ENCODE measurements at regions not wholly inside any gene's neighbourhood (a gene's known extent, or its start where the extent isn't known, plus 50 kb on each side); places are given as distances from the start of the nearest gene placed in this dataset.

- DNase-seq = no peak
- Mint-ChIP-seq H3K27me3 (no peaks in the 10 kb centered on the region), H3K4me3 (no peak overlapping the region), H3K27ac (no peak overlapping the region), H3K9me3 (peaks cover 2% of the 10 kb centered on the region), H3K4me1 (ENCODE audit: low read depth) (no peaks in the 10 kb centered on the region), H3K36me3 (ENCODE audit: low read depth) (no peaks in the 10 kb centered on the region)
Observed at GRCh38 chr9:80899208-80899607, 790.1 kb downstream of the TLE1 start.

GRCh38 chr9:80893190-80893589 is 796.2 kb downstream of the TLE1 start:
- no peaks in the 10 kb centered on the region for H3K27me3 Mint-ChIP-seq
- no peak for DNase-seq
- no peaks in the 10 kb centered on the region for H3K4me1 Mint-ChIP-seq (ENCODE audit: low read depth)
- H3K27ac Mint-ChIP-seq = no peak overlapping the region
- H3K9me3 Mint-ChIP-seq = peaks cover 2% of the 10 kb centered on the region
- no peaks in the 10 kb centered on the region for H3K36me3 Mint-ChIP-seq (ENCODE audit: low read depth)
- H3K4me3 Mint-ChIP-seq = no peak overlapping the region

GRCh38 chr9:80892703-80893102 is 796.6 kb downstream of the TLE1 start:
- H3K36me3 Mint-ChIP-seq (ENCODE audit: low read depth) = no peaks in the 10 kb centered on the region
- no peak overlapping the region for H3K27ac Mint-ChIP-seq
- H3K27me3 Mint-ChIP-seq = no peaks in the 10 kb centered on the region
- H3K4me1 Mint-ChIP-seq (ENCODE audit: low read depth) = no peaks in the 10 kb centered on the region
- peaks cover 2% of the 10 kb centered on the region for H3K9me3 Mint-ChIP-seq
- no peak overlapping the region for H3K4me3 Mint-ChIP-seq
- no peak for DNase-seq

GRCh38 chr9:80890124-80890523 is 799.2 kb downstream of the TLE1 start:
- H3K4me1 Mint-ChIP-seq (ENCODE audit: low read depth) = no peaks in the 10 kb centered on the region
- no peaks in the 10 kb centered on the region for H3K36me3 Mint-ChIP-seq (ENCODE audit: low read depth)
- no peak for DNase-seq
- H3K4me3 Mint-ChIP-seq = no peak overlapping the region
- H3K9me3 Mint-ChIP-seq = peaks cover 2% of the 10 kb centered on the region
- no peak overlapping the region for H3K27ac Mint-ChIP-seq
- no peaks in the 10 kb centered on the region for H3K27me3 Mint-ChIP-seq

- no peak overlapping the region for H3K27ac Mint-ChIP-seq
- DNase-seq = no peak
- no peaks in the 10 kb centered on the region for H3K36me3 Mint-ChIP-seq (ENCODE audit: low read depth)
- no peaks in the 10 kb centered on the region for H3K9me3 Mint-ChIP-seq
- no peak overlapping the region for H3K4me3 Mint-ChIP-seq
- no peaks in the 10 kb centered on the region for H3K4me1 Mint-ChIP-seq (ENCODE audit: low read depth)
- no peaks in the 10 kb centered on the region for H3K27me3 Mint-ChIP-seq
Observed at GRCh38 chr9:80885894-80886293, 803.5 kb downstream of the TLE1 start.

GRCh38 chr9:80883826-80884579 is 805.3 kb downstream of the TLE1 start:
- H3K4me3 Mint-ChIP-seq = no peak overlapping the region
- H3K9me3 Mint-ChIP-seq = no peaks in the 10 kb centered on the region
- no peaks in the 10 kb centered on the region for H3K4me1 Mint-ChIP-seq (ENCODE audit: low read depth)
- H3K27me3 Mint-ChIP-seq = no peaks in the 10 kb centered on the region
- no peak overlapping the region for H3K27ac Mint-ChIP-seq
- DNase-seq = no peak
- H3K36me3 Mint-ChIP-seq (ENCODE audit: low read depth) = no peaks in the 10 kb centered on the region

- no peaks in the 10 kb centered on the region for H3K4me1 Mint-ChIP-seq (ENCODE audit: low read depth)
- DNase-seq = no peak
- H3K27ac Mint-ChIP-seq = no peak overlapping the region
- no peaks in the 10 kb centered on the region for H3K9me3 Mint-ChIP-seq
- no peaks in the 10 kb centered on the region for H3K36me3 Mint-ChIP-seq (ENCODE audit: low read depth)
- H3K27me3 Mint-ChIP-seq = no peaks in the 10 kb centered on the region
- no peak overlapping the region for H3K4me3 Mint-ChIP-seq
Observed at GRCh38 chr9:80883426-80883825, 805.9 kb downstream of the TLE1 start.

GRCh38 chr9:80881940-80882339 is 807.4 kb downstream of the TLE1 start:
- H3K36me3 Mint-ChIP-seq (ENCODE audit: low read depth) = no peaks in the 10 kb centered on the region
- H3K9me3 Mint-ChIP-seq = no peaks in the 10 kb centered on the region
- H3K4me1 Mint-ChIP-seq (ENCODE audit: low read depth) = no peaks in the 10 kb centered on the region
- no peak for DNase-seq
- H3K4me3 Mint-ChIP-seq = no peak overlapping the region
- no peak overlapping the region for H3K27ac Mint-ChIP-seq
- no peaks in the 10 kb centered on the region for H3K27me3 Mint-ChIP-seq

- H3K27me3 Mint-ChIP-seq = no peaks in the 10 kb centered on the region
- H3K9me3 Mint-ChIP-seq = no peaks in the 10 kb centered on the region
- no peak overlapping the region for H3K4me3 Mint-ChIP-seq
Observed at GRCh38 chr9:80881320-80881719, 808.0 kb downstream of the TLE1 start.

GRCh38 chr9:80878556-80878955 is 810.8 kb downstream of the TLE1 start:
- no peaks in the 10 kb centered on the region for H3K36me3 Mint-ChIP-seq (ENCODE audit: low read depth)
- H3K27me3 Mint-ChIP-seq = no peaks in the 10 kb centered on the region
- no peak for DNase-seq
- H3K27ac Mint-ChIP-seq = no peak overlapping the region
- H3K4me1 Mint-ChIP-seq (ENCODE audit: low read depth) = no peaks in the 10 kb centered on the region
- no peaks in the 10 kb centered on the region for H3K9me3 Mint-ChIP-seq
- H3K4me3 Mint-ChIP-seq = no peak overlapping the region

More at GRCh38 chr9:80881320-80881719, 808.0 kb downstream of the TLE1 start:
- no peaks in the 10 kb centered on the region for H3K4me1 Mint-ChIP-seq (ENCODE audit: low read depth)
- H3K36me3 Mint-ChIP-seq (ENCODE audit: low read depth) = no peaks in the 10 kb centered on the region
- H3K27ac Mint-ChIP-seq = no peak overlapping the region
- DNase-seq = no peak

GRCh38 chr9:80875947-80876346 is 813.4 kb downstream of the TLE1 start:
- no peaks in the 10 kb centered on the region for H3K4me1 Mint-ChIP-seq (ENCODE audit: low read depth)
- H3K4me3 Mint-ChIP-seq = no peak overlapping the region
- H3K27me3 Mint-ChIP-seq = no peaks in the 10 kb centered on the region
- H3K36me3 Mint-ChIP-seq (ENCODE audit: low read depth) = no peaks in the 10 kb centered on the region
- H3K27ac Mint-ChIP-seq = no peak overlapping the region
- no peaks in the 10 kb centered on the region for H3K9me3 Mint-ChIP-seq
- no peak for DNase-seq

- no peaks in the 10 kb centered on the region for H3K9me3 Mint-ChIP-seq
- H3K4me3 Mint-ChIP-seq = no peak overlapping the region
- no peaks in the 10 kb centered on the region for H3K36me3 Mint-ChIP-seq (ENCODE audit: low read depth)
- H3K4me1 Mint-ChIP-seq (ENCODE audit: low read depth) = no peaks in the 10 kb centered on the region
- H3K27me3 Mint-ChIP-seq = no peaks in the 10 kb centered on the region
- H3K27ac Mint-ChIP-seq = no peak overlapping the region
- no peak for DNase-seq
Observed at GRCh38 chr9:80874276-80874675, 815.1 kb downstream of the TLE1 start.

GRCh38 chr9:80873861-80874260 is 815.5 kb downstream of the TLE1 start:
- H3K4me1 Mint-ChIP-seq (ENCODE audit: low read depth) = no peaks in the 10 kb centered on the region
- H3K27ac Mint-ChIP-seq = no peak overlapping the region
- no peak for DNase-seq
- no peak overlapping the region for H3K4me3 Mint-ChIP-seq
- peaks cover under 1% of the 10 kb centered on the region for H3K9me3 Mint-ChIP-seq
- H3K36me3 Mint-ChIP-seq (ENCODE audit: low read depth) = no peaks in the 10 kb centered on the region
- no peaks in the 10 kb centered on the region for H3K27me3 Mint-ChIP-seq

GRCh38 chr9:80871596-80871995 is 817.8 kb downstream of the TLE1 start:
- Mint-ChIP-seq H3K27me3 (no peaks in the 10 kb centered on the region), H3K27ac (no peak overlapping the region), H3K4me3 (no peak overlapping the region), H3K4me1 (ENCODE audit: low read depth) (no peaks in the 10 kb centered on the region), H3K36me3 (ENCODE audit: low read depth) (no peaks in the 10 kb centered on the region), H3K9me3 (peaks cover 11% of the 10 kb centered on the region)
- no peak for DNase-seq

GRCh38 chr9:80867731-80868130 is 821.6 kb downstream of the TLE1 start:
- Mint-ChIP-seq H3K27me3 (no peaks in the 10 kb centered on the region), H3K4me3 (no peak overlapping the region), H3K36me3 (ENCODE audit: low read depth) (no peaks in the 10 kb centered on the region), H3K27ac (no peak overlapping the region), H3K9me3 (peaks cover 15% of the 10 kb centered on the region), H3K4me1 (ENCODE audit: low read depth) (no peaks in the 10 kb centered on the region)
- no peak for DNase-seq
